Esophagus muscularis mucosa (tissue), 3 donors: ENCODE measurements at regions not wholly inside any gene's neighbourhood (a gene's known extent, or its start where the extent isn't known, plus 50 kb on each side); places are given as distances from the start of the nearest gene placed in this dataset.

Source experiments
- POLR2A ChIP-seq: fragments of 450-650 bp; IDR thresholded peaks from one replicate; pipeline ENCODE4 v1.6.1; 2017; ENCODE audit warnings: antibody characterized with exemption, moderate library complexity, mild to moderate bottlenecking, low read depth
- POLR2AphosphoS5 ChIP-seq, 2 donors: sonication (generic); formaldehyde crosslinking; IDR thresholded peaks; one replicate each; pipeline ENCODE4 v1.6.1; 2017; ENCODE audit warnings: antibody characterized with exemption in 2 of 2
- TF ChIP-seq, protein P1 (sequence below), 3 experiments: fragments of 200-600 bp in 2 of 3; fragments of 450-650 bp in 1 of 3; sonication (generic) in 2 of 3; IDR thresholded peaks; one replicate each; pipeline ENCODE4 v1.5.1; 2017 to 2019; ENCODE audit warnings: antibody characterized with exemption in 3 of 3, mild to moderate bottlenecking in 2 of 3, moderate library complexity in 1 of 3

DNA sequence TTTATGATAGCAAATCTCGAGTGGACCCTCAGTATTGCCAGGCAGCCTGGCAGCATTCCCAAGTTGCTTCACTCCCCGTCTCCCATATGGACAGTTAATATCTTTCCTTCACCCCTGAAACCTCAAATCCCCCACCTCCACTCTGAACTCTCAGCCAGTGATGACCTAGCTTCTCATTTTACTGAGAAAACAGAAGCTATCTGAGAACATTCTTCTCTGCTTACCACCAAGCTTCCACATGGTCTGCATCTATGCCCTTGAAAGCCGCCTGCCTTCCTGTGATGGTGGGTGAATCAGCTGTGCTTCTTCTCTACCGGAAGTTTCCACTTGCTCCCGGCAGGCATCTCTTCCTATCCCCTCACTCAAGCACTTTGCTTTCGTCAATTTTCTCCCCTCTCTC lies 529.2 kb downstream of the EPHA4 start:
- TF ChIP-seq, protein P1, sequence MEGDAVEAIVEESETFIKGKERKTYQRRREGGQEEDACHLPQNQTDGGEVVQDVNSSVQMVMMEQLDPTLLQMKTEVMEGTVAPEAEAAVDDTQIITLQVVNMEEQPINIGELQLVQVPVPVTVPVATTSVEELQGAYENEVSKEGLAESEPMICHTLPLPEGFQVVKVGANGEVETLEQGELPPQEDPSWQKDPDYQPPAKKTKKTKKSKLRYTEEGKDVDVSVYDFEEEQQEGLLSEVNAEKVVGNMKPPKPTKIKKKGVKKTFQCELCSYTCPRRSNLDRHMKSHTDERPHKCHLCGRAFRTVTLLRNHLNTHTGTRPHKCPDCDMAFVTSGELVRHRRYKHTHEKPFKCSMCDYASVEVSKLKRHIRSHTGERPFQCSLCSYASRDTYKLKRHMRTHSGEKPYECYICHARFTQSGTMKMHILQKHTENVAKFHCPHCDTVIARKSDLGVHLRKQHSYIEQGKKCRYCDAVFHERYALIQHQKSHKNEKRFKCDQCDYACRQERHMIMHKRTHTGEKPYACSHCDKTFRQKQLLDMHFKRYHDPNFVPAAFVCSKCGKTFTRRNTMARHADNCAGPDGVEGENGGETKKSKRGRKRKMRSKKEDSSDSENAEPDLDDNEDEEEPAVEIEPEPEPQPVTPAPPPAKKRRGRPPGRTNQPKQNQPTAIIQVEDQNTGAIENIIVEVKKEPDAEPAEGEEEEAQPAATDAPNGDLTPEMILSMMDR (IDR thresholded peaks at IDR 0.05) = no peak
- TF ChIP-seq POLR2AphosphoS5 (IDR thresholded peaks at IDR 0.05) (no peak), POLR2A (no peak)
